Stimulated activated CD4-positive, alpha-beta T cell treated with anti-CD3 and anti-CD28 coated beads, Interleukin-4, amount 100 ng/mL, for 4 hours (primary cell): ENCODE measurements at regions not wholly inside any gene's neighbourhood (a gene's known extent, or its start where the extent isn't known, plus 50 kb on each side); places are given as distances from the start of the nearest gene placed in this dataset.
"Not testable (repeated sequence)": the region's sequence is repeated elsewhere in the genome, so short reads cannot be mapped to it uniquely, and the experiment has no call there.

Experiments used
- DNase-seq, 2 experiments: peaks; one replicate each; pipeline ENCODE4 v3.0.0-alpha.2; 2020

- DNase-seq, result not testable (repeated sequence)
Observed at GRCh38 chr3:197618408-197618807, 62.6 kb upstream of the BDH1 start.

- no peak for DNase-seq
Observed at GRCh38 chr3:197615430-197615829, 59.7 kb upstream of the BDH1 start.

- DNase-seq, result not testable (repeated sequence)
Observed at GRCh38 chr3:197614134-197614533, 58.4 kb upstream of the BDH1 start.

GRCh38 chr3:197613199-197613598 is 57.4 kb upstream of the BDH1 start:
- peak in 1 of 2 experiments; percentile 29 for DNase-seq

- DNase-seq, result no peak
Observed at GRCh38 chr3:197611255-197611654, 55.5 kb upstream of the BDH1 start.

- DNase-seq, result no peak
Observed at GRCh38 chr3:197606468-197606867, 50.7 kb upstream of the BDH1 start.
